GM23338 (cell line): ENCODE measurements at regions not wholly inside any gene's neighbourhood (a gene's known extent, or its start where the extent isn't known, plus 50 kb on each side); places are given as distances from the start of the nearest gene placed in this dataset.

Experiments
- ATAC-seq: fragments of 200-7000 bp; cut with Tn5 transposase; 3 replicates; pipeline ENCODE4 v1.9.1; 2020
- DNase-seq: peaks from one replicate; pipeline ENCODE4 v3.0.0-alpha.2; 2015; ENCODE audit warnings: low spot score
- H2AFZ ChIP-seq: fragments of 200-600 bp; sonication (generic); 2 replicates; pipeline ENCODE4 v1.8.0; 2016; ENCODE audit warnings: antibody characterized with exemption, mild to moderate bottlenecking, moderate library complexity
- H3F3A ChIP-seq: fragments of 200-600 bp; sonication (generic); replicated peaks from 2 replicates; pipeline ENCODE4 v1.8.0; 2017; ENCODE audit warnings: antibody characterized with exemption, mixed run types, low read depth
- H3K27ac ChIP-seq: fragments of 200-600 bp; sonication (generic); 2 replicates; pipeline ENCODE4 v1.6.1; 2016; ENCODE audit warnings: low read depth
- H3K27me3 ChIP-seq: fragments of 200-600 bp; sonication (generic); 2 replicates; pipeline ENCODE4 v1.8.0; 2016; ENCODE audit warnings: mild to moderate bottlenecking, mixed run types, moderate library complexity; ENCODE audit not compliant: insufficient read depth
- H3K36me3 ChIP-seq: fragments of 200-600 bp; sonication (generic); 2 replicates; pipeline ENCODE4 v1.8.0; 2016; ENCODE audit warnings: mild to moderate bottlenecking; ENCODE audit not compliant: insufficient read depth
- H3K4me1 ChIP-seq: fragments of 200-600 bp; sonication (generic); 2 replicates; pipeline ENCODE4 v1.8.0; 2016; ENCODE audit warnings: mild to moderate bottlenecking, moderate library complexity; ENCODE audit not compliant: insufficient read depth
- H3K4me2 ChIP-seq: fragments of 200-600 bp; sonication (generic); 2 replicates; pipeline ENCODE4 v1.7.1; 2017; ENCODE audit warnings: mixed run types
- H3K4me3 ChIP-seq: fragments of 200-600 bp; sonication (generic); 2 replicates; pipeline ENCODE4 v1.6.1; 2016; ENCODE audit warnings: mixed run types
- H3K79me2 ChIP-seq: fragments of 200-600 bp; sonication (generic); replicated peaks from 2 replicates; pipeline ENCODE4 v1.8.0; 2017; ENCODE audit warnings: mild to moderate bottlenecking; ENCODE audit not compliant: insufficient read depth
- H3K9me2 ChIP-seq: fragments of 200-600 bp; sonication (generic); 2 replicates; pipeline ENCODE4 v1.8.0; 2017; ENCODE audit not compliant: insufficient read depth
- H4K20me1 ChIP-seq: fragments of 200-600 bp; sonication (generic); replicated peaks from 2 replicates; pipeline ENCODE4 v1.8.0; 2017; ENCODE audit warnings: mild to moderate bottlenecking; ENCODE audit not compliant: insufficient read depth
- H3K27ac Mint-ChIP-seq: 2 replicates; pipeline ENCODE4 v1.8.0; 2020; ENCODE audit warnings: inconsistent platforms, mild to moderate bottlenecking, moderate library complexity, mixed read lengths
- H3K27me3 Mint-ChIP-seq: 3 replicates; pipeline ENCODE4 v1.8.0; 2022; ENCODE audit warnings: low read depth, mild to moderate bottlenecking, moderate library complexity, mixed read lengths, inconsistent platforms; ENCODE audit not compliant: insufficient read depth, poor library complexity
- H3K36me3 Mint-ChIP-seq: 3 replicates; pipeline ENCODE4 v1.8.0; 2021; ENCODE audit warnings: low read depth, mild to moderate bottlenecking, inconsistent platforms, moderate library complexity, mixed read lengths
- H3K4me1 Mint-ChIP-seq: 3 replicates; pipeline ENCODE4 v1.8.0; 2020; ENCODE audit warnings: mild to moderate bottlenecking, inconsistent platforms, mixed read lengths
- H3K4me3 Mint-ChIP-seq: 3 replicates; pipeline ENCODE4 v1.8.0; 2021; ENCODE audit warnings: moderate library complexity, mild to moderate bottlenecking, inconsistent platforms, mixed read lengths
- H3K9me3 Mint-ChIP-seq: 3 replicates; pipeline ENCODE4 v1.8.0; 2020; ENCODE audit warnings: moderate library complexity, mild to moderate bottlenecking, inconsistent platforms, mixed read lengths
- CREB1 ChIP-seq: fragments of 250-450 bp; sonication (Bioruptor Pico); IDR thresholded peaks from 2 replicates; pipeline ENCODE4 v1.5.0; 2020; ENCODE audit warnings: low read depth, mild to moderate bottlenecking, moderate library complexity
- EZH2 ChIP-seq: fragments of 200-600 bp; sonication (generic); IDR thresholded peaks from one replicate; pipeline ENCODE4 v1.8.0; 2017; ENCODE audit warnings: antibody characterized with exemption, mild to moderate bottlenecking, low read depth; ENCODE audit not compliant: unreplicated experiment
- EZH2phosphoT487 ChIP-seq: fragments of 200-600 bp; sonication (generic); IDR thresholded peaks from one replicate; pipeline ENCODE4 v1.8.1; 2018; ENCODE audit warnings: antibody characterized with exemption; ENCODE audit not compliant: unreplicated experiment
- JUNB ChIP-seq: IDR thresholded peaks from one replicate; pipeline ENCODE4 v1.6.1; 2016; ENCODE audit warnings: antibody characterized with exemption; ENCODE audit not compliant: unreplicated experiment
- NANOG ChIP-seq: IDR thresholded peaks from 2 replicates; pipeline ENCODE4 v1.6.1; 2016; ENCODE audit warnings: antibody characterized with exemption, borderline replicate concordance
- POLR2AphosphoS5 ChIP-seq: IDR thresholded peaks from 2 replicates; pipeline ENCODE4 v1.6.1; 2016; ENCODE audit warnings: antibody characterized with exemption, low read depth
- STAT1 ChIP-seq: IDR thresholded peaks from one replicate; pipeline ENCODE4 v1.6.1; 2016; ENCODE audit warnings: antibody characterized with exemption; ENCODE audit not compliant: unreplicated experiment
- ZNF114 ChIP-seq: fragments of 250-450 bp; sonication (Bioruptor Pico); IDR thresholded peaks from 2 replicates; pipeline ENCODE4 v1.5.0; 2020; ENCODE audit warnings: mild to moderate bottlenecking, moderate library complexity
- ZNF331 ChIP-seq: fragments of 250-450 bp; sonication (Bioruptor Pico); IDR thresholded peaks from 2 replicates; pipeline ENCODE4 v1.5.0; 2020; ENCODE audit warnings: low read depth, mild to moderate bottlenecking, moderate library complexity
- TF ChIP-seq, protein P1 (sequence below), 2 experiments: fragments of 200-600 bp in 1 of 2; sonication (generic) in 1 of 2; conservative IDR thresholded peaks; 2 replicates each; pipeline versions ENCODE4 v1.5.1 to v1.6.1; 2016 to 2017; ENCODE audit warnings: antibody characterized with exemption in 2 of 2, low read depth in 2 of 2, mild to moderate bottlenecking in 2 of 2, moderate library complexity in 1 of 2
- TF ChIP-seq, protein P2 (sequence below): IDR thresholded peaks from one replicate; pipeline ENCODE4 v1.6.1; 2018; ENCODE audit warnings: antibody characterized with exemption; ENCODE audit not compliant: unreplicated experiment
- TF ChIP-seq, protein P3 (sequence below): IDR thresholded peaks from 2 replicates; pipeline ENCODE4 v1.6.1; 2016; ENCODE audit warnings: antibody characterized with exemption

DNA sequence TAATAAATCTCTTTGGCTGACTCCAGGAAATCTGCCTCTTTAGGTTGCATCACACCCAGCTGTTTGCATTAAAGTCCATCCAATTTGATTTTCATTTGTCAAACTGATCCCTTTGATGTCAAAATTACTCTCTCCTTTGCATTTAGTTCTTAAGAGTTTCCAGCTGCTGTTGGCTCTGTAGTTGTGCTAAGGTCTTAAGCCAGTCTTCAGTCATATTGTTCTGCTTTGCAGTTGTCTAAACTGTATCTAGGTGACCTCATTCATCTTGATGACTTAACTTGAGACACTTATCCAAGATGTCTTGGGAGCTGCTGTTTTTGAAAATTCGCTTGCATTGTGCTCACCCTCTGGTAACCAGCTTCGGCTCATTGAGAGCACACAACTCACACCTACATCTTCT is 386.9 kb upstream of the TLE4 start:
- Histone ChIP-seq H2AFZ (no peak overlapping the region), H3K9me2 (no peaks in the 10 kb centered on the region; the same call in 1 of the 2 replicates), H3K4me1 (no peaks in the 10 kb centered on the region), H3K27ac (no peak overlapping the region), H3K4me3 (no peak overlapping the region), H3K27me3 (no peaks in the 10 kb centered on the region), H3K4me2 (no peak overlapping the region), H4K20me1 (no peaks in the 10 kb centered on the region), H3F3A (no peaks in the 10 kb centered on the region), H3K36me3 (no peaks in the 10 kb centered on the region), H3K79me2 (no peaks in the 10 kb centered on the region)
- no peak overlapping the region for H3K27ac Mint-ChIP-seq
- no peaks in the 10 kb centered on the region; the same call in 2 of the 3 replicates for H3K4me1 Mint-ChIP-seq
- H3K4me3 Mint-ChIP-seq: no peak overlapping the region
- peaks cover 4% of the 10 kb centered on the region; the same call in 2 of the 3 replicates for H3K36me3 Mint-ChIP-seq
- peaks cover 5% of the 10 kb centered on the region for H3K27me3 Mint-ChIP-seq
- TF ChIP-seq JUNB: no peak
- TF ChIP-seq, protein P1, sequence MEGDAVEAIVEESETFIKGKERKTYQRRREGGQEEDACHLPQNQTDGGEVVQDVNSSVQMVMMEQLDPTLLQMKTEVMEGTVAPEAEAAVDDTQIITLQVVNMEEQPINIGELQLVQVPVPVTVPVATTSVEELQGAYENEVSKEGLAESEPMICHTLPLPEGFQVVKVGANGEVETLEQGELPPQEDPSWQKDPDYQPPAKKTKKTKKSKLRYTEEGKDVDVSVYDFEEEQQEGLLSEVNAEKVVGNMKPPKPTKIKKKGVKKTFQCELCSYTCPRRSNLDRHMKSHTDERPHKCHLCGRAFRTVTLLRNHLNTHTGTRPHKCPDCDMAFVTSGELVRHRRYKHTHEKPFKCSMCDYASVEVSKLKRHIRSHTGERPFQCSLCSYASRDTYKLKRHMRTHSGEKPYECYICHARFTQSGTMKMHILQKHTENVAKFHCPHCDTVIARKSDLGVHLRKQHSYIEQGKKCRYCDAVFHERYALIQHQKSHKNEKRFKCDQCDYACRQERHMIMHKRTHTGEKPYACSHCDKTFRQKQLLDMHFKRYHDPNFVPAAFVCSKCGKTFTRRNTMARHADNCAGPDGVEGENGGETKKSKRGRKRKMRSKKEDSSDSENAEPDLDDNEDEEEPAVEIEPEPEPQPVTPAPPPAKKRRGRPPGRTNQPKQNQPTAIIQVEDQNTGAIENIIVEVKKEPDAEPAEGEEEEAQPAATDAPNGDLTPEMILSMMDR (conservative IDR thresholded peaks at IDR 0.05; ENCODE audit: low read depth in 2 of 2): no peak
- no peak for TF ChIP-seq ZNF114
- no peak for TF ChIP-seq NANOG
- no peak for TF ChIP-seq ZNF331 (CRISPR knock-in tag)
- TF ChIP-seq CREB1: no peak
- no peak for TF ChIP-seq EZH2
- TF ChIP-seq, protein P2, sequence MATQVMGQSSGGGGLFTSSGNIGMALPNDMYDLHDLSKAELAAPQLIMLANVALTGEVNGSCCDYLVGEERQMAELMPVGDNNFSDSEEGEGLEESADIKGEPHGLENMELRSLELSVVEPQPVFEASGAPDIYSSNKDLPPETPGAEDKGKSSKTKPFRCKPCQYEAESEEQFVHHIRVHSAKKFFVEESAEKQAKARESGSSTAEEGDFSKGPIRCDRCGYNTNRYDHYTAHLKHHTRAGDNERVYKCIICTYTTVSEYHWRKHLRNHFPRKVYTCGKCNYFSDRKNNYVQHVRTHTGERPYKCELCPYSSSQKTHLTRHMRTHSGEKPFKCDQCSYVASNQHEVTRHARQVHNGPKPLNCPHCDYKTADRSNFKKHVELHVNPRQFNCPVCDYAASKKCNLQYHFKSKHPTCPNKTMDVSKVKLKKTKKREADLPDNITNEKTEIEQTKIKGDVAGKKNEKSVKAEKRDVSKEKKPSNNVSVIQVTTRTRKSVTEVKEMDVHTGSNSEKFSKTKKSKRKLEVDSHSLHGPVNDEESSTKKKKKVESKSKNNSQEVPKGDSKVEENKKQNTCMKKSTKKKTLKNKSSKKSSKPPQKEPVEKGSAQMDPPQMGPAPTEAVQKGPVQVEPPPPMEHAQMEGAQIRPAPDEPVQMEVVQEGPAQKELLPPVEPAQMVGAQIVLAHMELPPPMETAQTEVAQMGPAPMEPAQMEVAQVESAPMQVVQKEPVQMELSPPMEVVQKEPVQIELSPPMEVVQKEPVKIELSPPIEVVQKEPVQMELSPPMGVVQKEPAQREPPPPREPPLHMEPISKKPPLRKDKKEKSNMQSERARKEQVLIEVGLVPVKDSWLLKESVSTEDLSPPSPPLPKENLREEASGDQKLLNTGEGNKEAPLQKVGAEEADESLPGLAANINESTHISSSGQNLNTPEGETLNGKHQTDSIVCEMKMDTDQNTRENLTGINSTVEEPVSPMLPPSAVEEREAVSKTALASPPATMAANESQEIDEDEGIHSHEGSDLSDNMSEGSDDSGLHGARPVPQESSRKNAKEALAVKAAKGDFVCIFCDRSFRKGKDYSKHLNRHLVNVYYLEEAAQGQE: no peak
- TF ChIP-seq EZH2phosphoT487: no peak
- no peak for TF ChIP-seq POLR2AphosphoS5
- H3K9me3 Mint-ChIP-seq: peaks cover 9% of the 10 kb centered on the region; the same call in 2 of the 3 replicates
- ATAC-seq (no peak), DNase-seq (no peak)

DNA sequence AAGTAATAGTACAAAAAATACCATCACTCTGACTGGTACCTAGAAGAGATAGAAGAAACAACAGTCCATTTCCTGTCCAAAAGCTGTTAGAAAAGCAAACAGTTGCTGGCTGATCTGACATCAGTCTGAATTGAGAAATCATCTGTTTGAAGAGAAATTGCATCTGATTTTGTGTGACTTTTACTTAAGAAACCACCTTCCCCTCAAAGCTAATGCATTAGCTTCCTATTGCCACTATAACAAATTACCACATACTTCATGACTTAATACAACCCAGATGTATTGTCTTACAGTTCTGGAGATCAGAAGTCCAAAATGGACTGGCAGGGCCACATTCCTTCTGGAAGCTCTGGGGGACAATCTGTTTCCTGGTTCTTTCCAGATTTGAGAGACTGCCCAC is 385.9 kb upstream of the TLE4 start:
- H3K27ac Mint-ChIP-seq: no peak overlapping the region
- ATAC-seq (no peak), DNase-seq (no peak)
- no peak overlapping the region for H3K27ac ChIP-seq
- H4K20me1 ChIP-seq: no peaks in the 10 kb centered on the region
- H3K27me3 Mint-ChIP-seq: peaks cover 5% of the 10 kb centered on the region
- no peak overlapping the region for H3K4me3 Mint-ChIP-seq
- H2AFZ ChIP-seq: no peak overlapping the region
- peaks cover 7% of the 10 kb centered on the region; the same call in 2 of the 3 replicates for H3K9me3 Mint-ChIP-seq
- no peaks in the 10 kb centered on the region for H3F3A ChIP-seq
- peaks cover 4% of the 10 kb centered on the region; the same call in 2 of the 3 replicates for H3K36me3 Mint-ChIP-seq
- no peak overlapping the region for H3K4me2 ChIP-seq
- H3K79me2 ChIP-seq: no peaks in the 10 kb centered on the region
- no peaks in the 10 kb centered on the region for H3K36me3 ChIP-seq
- H3K4me1 Mint-ChIP-seq: no peaks in the 10 kb centered on the region; the same call in 2 of the 3 replicates
- no peaks in the 10 kb centered on the region; the same call in 1 of the 2 replicates for H3K9me2 ChIP-seq
- H3K27me3 ChIP-seq: no peaks in the 10 kb centered on the region
- H3K4me3 ChIP-seq: no peak overlapping the region
- no peaks in the 10 kb centered on the region for H3K4me1 ChIP-seq
- TF ChIP-seq ZNF331 (CRISPR knock-in tag) (no peak), JUNB (no peak), NANOG (no peak), STAT1 (no peak), EZH2 (no peak), ZNF114 (no peak), CREB1 (no peak)
- TF ChIP-seq, protein P3, sequence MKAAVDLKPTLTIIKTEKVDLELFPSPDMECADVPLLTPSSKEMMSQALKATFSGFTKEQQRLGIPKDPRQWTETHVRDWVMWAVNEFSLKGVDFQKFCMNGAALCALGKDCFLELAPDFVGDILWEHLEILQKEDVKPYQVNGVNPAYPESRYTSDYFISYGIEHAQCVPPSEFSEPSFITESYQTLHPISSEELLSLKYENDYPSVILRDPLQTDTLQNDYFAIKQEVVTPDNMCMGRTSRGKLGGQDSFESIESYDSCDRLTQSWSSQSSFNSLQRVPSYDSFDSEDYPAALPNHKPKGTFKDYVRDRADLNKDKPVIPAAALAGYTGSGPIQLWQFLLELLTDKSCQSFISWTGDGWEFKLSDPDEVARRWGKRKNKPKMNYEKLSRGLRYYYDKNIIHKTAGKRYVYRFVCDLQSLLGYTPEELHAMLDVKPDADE: no peak
- TF ChIP-seq, protein P2: no peak
